Endometrial microvascular endothelial cells (primary cell): ENCODE measurements at regions not wholly inside any gene's neighbourhood (a gene's known extent, or its start where the extent isn't known, plus 50 kb on each side); places are given as distances from the start of the nearest gene placed in this dataset.

Experiments
- in situ Hi-C: cut with HindIII; loops from 2 replicates; pipeline ENCODE4 v1.10.0; 2017; ENCODE audit warnings: low sequenced_read_pairs, low pct_unique_long_range_greater_than_20kb; ENCODE audit errors: inconsistent ontology term

DNA sequence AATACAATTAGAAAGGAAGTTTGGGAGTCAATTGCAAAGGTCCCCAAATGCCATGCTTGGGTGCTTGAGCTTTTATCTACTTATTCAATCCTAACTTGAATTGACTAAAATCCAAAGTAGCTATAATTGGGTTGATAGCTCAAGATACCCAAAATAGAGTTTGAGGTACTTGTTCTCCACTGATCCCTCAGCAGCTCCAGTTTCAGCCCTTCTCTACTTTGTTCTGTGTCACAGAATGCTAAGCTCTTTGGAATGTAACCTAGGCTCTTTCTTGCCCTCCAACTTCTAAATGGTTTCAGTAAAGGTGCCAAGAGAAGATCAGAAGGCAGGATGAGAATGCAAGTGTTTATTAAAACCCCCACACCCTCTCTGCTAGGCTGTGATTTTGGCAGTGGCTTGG is 251.4 kb upstream of the CLEC14A start:
- in situ Hi-C loops = no loop called here

GRCh38 chr14:38505973-38506249 is 250.0 kb upstream of the CLEC14A start:
- in situ Hi-C loops = no loop called here

DNA sequence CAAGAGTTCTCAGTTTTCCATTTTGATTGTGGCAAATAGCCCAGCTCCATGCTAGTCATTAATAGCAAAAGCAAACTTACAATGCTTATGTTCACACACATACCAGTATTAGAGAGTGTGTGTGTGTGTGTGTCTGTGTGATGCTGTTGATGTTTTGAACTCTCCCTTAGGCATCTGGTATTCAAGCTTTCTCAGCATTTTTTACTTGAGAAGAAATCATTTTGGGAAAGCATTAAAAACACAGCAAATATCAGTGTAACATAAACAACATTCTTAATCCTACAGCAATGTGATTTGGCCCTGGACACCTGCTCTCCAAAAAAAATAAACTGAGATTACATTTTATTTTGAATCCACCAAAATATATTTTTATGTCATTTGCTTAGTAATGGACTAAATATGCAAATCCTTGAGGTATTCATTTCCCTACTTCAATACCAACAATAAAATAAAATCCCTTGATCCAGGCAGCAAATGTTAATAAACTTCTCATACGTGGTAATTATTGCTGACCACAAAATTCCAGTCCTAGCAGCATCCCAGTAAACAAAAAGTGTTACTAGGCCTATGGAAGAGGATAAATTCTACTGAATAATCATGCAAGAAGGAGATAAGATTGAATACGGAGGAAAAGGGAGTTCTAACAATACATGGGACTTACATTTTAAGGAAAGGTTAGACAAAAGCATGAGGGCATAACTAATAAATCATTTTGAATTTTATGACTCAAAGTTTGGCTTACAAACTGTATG is 249.5 kb upstream of the CLEC14A start:
- in situ Hi-C loops = no loop called here

DNA sequence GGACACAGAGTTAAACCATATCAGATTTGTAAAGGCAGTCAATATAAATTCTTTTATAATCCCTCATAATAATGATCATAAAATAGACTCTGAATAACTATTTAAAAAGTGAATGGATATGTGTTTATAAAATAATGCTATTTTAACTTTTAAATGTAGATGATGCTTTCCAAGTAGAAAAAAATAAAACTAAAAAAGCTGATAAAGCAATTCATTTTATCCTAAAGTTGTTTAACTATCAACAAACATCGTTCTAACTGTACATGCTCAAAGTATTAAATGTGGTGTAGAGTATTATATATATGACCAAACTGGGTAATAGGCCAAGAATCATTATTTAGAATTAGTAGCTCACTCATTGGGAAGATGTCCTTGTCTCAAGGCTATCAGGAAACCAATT is 248.3 kb upstream of the CLEC14A start:
- in situ Hi-C loops = no loop called here

GRCh38 chr14:38502239-38502638 is 246.3 kb upstream of the CLEC14A start:
- in situ Hi-C loops = no loop called here

DNA sequence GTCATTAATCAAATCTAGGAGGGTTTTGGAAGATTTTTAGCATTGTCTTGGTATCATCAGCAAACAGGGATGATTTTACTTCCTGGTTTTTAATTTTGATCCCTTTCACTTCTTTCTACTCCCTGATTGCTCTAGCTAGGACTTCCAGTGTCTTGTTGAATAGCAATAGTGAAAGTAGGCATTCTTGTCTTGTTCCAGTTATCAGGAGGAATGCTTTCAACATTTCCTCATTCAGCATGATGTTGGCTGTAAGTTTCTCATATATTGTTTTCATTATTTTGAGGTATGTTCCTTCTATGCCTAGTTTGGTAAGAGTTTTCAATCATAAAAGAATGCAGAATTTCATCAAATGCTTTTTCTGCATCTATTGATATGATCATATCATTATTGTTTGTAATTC is 244.2 kb upstream of the CLEC14A start:
- in situ Hi-C loops = no loop called here

- in situ Hi-C loops = no loop called here
Measured at GRCh38 chr14:38496092-38496491, 240.2 kb upstream of the CLEC14A start.

- in situ Hi-C loops = no loop called here
Measured at GRCh38 chr14:38490273-38490672, 234.4 kb upstream of the CLEC14A start.

GRCh38 chr14:38485026-38485425 is 229.1 kb upstream of the CLEC14A start:
- in situ Hi-C loops = no loop called here

- in situ Hi-C loops = no loop called here
Measured at GRCh38 chr14:38481952-38482678, 226.2 kb upstream of the CLEC14A start.

GRCh38 chr14:38469156-38469555 is 213.3 kb upstream of the CLEC14A start:
- in situ Hi-C loops = loop anchor here (25.0 kb wide), 1 partner anchor 243 kb away; no protein-coding TSS in a partner anchor

GRCh38 chr14:38442208-38442607 is 186.3 kb upstream of the CLEC14A start:
- in situ Hi-C loops = no loop called here

- in situ Hi-C loops = no loop called here
Measured at GRCh38 chr14:38432186-38432585, 176.3 kb upstream of the CLEC14A start.

GRCh38 chr14:38431156-38431555 is 175.3 kb upstream of the CLEC14A start:
- in situ Hi-C loops = no loop called here

DNA sequence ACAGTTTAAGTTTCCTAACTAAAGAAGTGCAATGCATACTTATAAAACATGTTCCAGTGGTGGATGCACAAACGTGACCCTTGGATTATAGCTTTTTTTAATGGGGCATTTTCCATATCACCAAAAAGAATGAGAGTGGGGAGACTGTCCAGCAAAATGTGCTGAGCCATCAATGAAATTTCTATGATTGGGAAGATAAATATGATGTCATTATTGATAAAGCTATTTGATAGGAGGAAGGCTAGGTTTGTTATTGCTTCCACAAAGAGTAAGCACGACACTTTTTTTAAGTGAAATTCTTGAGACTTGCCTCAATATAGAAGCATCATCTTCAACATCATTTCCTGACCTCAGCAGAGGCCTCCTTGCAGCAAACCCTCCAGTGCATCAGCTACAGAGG is 174.6 kb upstream of the CLEC14A start:
- in situ Hi-C loops = no loop called here

DNA sequence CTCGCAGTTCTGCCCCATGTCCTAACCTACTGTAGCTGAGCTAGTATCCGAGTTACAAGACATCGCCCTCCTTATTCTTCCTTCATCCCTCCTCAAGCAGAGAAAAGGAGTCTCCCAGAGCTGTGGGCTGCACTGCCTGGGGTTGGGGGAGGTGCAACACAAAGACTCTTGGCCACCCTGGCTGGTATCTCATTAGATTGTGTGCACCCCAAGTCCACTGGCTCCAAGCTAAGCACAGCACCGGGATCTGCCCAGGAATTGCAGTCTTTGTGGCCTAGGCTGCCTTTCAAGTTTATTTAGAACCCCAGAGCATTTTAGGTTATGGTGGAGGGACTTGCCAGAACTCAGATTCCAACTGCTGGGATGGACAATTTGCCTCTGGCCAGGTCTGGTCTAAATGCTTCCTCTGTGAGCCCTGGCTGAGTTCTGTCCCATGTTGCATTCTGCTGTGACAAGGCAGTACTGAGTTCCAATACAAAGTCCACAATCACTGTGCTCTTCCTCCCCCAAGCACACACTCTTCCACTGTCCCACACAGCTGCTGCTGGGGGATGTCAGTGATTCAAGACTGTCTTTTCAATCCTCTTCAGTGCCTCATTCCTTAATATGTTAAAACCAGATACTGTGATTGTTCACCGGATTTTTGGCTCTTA is 169.6 kb upstream of the CLEC14A start:
- in situ Hi-C loops = no loop called here

GRCh38 chr14:38420048-38420447 is 164.2 kb upstream of the CLEC14A start:
- in situ Hi-C loops = no loop called here

- in situ Hi-C loops = no loop called here
Measured at GRCh38 chr14:38419579-38419978, 163.7 kb upstream of the CLEC14A start.

DNA sequence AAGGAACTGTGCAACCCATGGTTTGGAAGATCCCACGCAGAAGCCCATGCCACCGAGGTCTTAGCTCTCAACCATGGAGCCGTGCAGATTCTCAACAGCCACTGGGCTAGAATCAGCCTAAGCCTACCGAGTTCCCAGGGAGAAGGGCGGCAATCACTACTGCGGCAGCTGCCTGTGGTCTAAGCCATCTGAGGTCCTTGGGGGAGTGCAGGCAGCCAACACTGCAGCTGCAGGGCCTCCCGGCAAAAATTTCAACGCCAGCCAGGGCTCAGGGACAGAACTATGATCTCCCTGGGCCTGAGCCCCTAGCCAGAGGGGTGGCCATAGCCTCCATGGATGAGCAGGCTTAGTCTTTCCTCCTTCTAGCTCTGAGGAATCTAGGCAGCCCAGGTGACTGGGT is 156.8 kb upstream of the CLEC14A start:
- in situ Hi-C loops = no loop called here

DNA sequence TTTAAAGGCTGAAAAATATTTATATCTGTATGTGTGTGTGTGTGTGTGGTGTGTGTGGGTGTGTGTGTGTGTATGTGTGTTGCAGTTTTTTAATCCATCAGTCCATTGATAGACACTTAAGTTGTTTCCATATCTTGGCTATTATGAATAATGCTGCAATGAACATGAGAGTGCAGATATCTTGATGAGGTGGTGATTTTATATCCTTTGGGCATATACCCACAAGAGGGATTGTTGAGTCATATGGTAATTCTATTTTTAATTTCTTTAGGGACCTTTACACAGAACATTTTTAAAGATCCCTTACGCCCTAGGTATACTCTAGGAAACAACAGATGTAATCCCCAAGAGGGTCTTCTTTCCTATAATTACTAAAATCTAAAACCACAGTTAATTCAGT is 154.5 kb upstream of the CLEC14A start:
- in situ Hi-C loops = no loop called here
